ENCODE measurements at regions not wholly inside any gene's neighbourhood (a gene's known extent, or its start where the extent isn't known, plus 50 kb on each side); places are given as distances from the start of the nearest gene placed in this dataset.

DNA sequence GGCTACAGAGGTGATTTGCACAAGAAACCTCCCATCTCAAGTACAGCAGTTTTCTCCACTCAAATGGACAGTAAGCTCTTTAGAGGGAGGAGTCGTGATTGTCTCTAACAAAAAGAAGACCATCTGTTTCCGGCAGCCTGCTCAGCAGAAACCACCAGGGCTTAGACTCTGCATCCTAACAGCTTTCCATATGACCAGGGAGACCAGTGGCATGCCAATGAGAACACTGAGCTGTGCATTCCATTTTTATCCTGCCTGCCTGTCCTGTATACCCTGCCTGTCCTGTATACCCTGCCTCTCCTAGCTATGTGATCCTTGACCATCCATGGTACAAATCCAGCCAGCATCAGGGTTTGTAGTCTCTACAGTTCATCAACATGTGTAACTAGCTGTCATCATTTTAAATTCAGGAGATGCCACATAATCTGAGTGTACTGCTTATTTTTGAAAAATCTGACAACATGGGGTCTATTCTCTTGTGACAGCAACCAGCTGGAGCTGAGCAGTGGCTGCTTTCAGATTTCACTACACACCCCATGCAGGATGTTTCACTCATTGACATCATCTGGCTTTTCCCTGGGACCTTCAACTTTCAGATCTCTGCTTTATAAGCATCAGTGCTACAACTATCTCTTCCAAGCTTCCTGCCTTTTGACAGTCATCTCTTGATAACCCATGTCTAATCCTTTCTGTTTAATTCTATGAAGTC is 50.5 kb upstream of the POU2AF2 start:
- Mint-ChIP-seq H3K9me3 (no peaks in the 10 kb centered on the region), H3K27ac (no peak overlapping the region), H3K36me3 (no peaks in the 10 kb centered on the region)
- no peak for DNase-seq (ENCODE audit: low spot score in 2 of 2)
- ATAC-seq: no peak

DNA sequence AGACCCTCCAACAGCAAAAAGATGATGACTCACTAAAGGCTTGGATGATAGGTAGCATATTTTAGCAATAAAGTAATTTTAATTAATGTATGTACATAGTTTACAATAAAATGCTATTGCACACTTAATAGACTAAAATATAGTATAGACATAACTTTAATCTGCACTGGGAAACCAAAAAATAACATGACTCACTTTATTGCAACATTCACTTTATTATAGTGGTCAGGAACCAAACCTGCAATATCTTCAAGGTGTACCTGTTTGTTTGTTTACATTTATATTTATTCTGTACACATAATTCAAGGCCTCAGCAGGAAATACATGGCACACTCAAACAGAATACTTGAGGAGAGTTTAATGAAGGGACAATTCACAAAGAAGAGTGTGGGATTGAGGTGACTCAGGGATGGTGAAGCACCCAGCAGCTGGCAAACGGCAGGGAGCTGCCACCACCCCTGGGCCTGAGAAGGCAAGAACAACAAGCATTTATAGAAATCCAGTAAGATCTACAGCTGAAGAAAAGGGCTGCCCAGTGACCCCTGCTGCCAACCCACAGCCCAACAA is 51.5 kb upstream of the POU2AF2 start:
- no peak for ATAC-seq
- DNase-seq (ENCODE audit: low spot score in 2 of 2): no peak
- Mint-ChIP-seq H3K27ac (no peak overlapping the region), H3K9me3 (no peaks in the 10 kb centered on the region), H3K36me3 (no peaks in the 10 kb centered on the region)

DNA sequence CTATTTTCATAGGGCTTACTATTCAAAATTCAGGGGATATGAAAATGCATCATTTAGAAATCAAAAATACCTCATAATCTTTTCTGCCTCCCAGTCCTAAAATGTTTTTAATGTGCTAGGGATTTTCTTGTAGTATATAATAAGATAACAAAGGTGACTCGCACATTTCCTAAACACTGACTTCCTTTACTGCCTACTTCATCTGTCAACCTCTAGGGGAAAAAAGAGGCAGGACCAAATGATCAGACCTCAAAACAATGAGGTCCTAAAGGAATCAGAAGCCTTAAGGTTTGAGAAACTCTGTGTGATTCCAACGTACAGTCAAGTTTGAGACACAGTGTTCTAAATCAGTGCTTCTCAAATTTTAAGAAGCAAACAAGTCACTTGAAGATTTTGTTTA is 56.1 kb upstream of the POU2AF2 start:
- DNase-seq (ENCODE audit: low spot score in 2 of 2): no peak
- Mint-ChIP-seq H3K36me3 (no peaks in the 10 kb centered on the region), H3K27ac (no peak overlapping the region), H3K9me3 (no peaks in the 10 kb centered on the region)
- ATAC-seq: no peak

DNA sequence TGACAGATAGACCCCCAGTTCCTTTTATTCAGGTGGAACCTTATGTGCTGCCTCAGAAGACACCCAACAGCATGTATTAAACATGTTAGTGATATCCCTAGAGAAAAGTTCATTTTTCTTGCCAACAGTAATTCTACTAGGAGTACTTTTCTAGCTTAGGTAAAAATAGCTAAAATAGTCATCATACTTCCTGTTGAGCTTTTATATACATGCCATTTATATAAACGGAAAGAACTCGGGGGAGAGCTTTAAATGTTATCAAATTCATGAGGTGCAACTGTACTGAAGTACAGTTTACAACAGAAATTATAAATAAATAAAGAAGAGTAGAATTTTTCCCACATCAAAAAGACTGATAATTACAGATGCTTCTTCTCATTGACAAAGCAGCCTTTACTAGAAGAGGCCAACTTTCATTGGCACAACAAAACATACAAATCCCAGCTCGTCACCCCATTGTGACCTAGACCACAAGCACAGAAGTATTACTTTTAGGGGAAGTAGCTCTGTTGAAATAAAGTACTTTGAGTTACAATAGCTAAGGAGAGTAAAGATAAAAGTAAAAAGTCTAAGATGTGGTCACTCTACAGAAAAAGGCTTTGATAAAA is 59.1 kb upstream of the POU2AF2 start:
- no peak for ATAC-seq
- H3K27ac Mint-ChIP-seq: no peak overlapping the region

DNA sequence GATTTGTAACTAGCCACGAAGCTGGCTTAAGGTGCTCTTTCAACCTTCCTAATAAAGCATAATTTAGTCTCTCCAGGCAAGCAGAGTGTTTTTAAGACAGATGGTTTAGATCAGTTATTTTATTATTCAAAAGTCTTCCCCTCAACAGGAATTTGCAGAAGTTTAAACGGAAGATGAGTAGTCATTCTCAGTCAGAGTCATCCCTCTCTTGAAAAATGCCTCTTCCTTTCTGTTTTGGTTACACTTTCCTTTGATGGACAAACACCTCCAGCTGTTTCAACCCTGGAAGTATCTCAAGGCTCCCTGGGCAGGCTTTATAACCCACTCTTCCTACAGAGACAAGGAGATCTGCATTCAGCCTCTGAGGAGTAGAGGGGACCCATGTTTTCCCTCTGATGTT is 60.3 kb upstream of the POU2AF2 start:
- no peak for ATAC-seq
- Mint-ChIP-seq H3K27ac (no peak overlapping the region), H3K9me3 (no peaks in the 10 kb centered on the region), H3K36me3 (no peaks in the 10 kb centered on the region)
- DNase-seq (ENCODE audit: low spot score in 2 of 2): no peak

More for the DNA sequence above, 59.1 kb upstream of the POU2AF2 start:
- no peaks in the 10 kb centered on the region for H3K36me3 Mint-ChIP-seq
- no peaks in the 10 kb centered on the region for H3K9me3 Mint-ChIP-seq
- no peak for DNase-seq (ENCODE audit: low spot score in 2 of 2)

DNA sequence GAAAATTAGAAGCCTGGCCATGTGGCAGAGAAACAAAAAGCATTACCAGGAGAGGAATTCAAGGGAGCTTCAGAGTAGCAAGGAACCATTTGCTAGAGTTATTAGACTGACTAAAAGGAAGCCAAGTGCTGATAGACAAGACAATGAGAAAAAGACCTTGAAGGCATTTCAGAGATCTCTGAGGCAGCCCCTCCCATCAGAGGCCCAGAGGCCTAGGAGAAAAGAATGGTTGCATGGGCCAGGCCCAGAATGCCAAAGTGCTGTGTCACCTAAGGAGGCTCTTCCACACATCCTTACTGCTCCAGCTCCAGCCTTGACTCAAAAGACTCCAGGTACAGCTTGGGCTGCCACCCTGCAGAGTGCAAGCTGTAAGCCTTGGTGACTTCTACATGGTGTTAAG is 61.8 kb upstream of the POU2AF2 start:
- DNase-seq (ENCODE audit: low spot score in 2 of 2) (no peak), ATAC-seq (no peak)
- H3K27ac Mint-ChIP-seq: no peak overlapping the region
- H3K36me3 Mint-ChIP-seq: no peaks in the 10 kb centered on the region
- no peaks in the 10 kb centered on the region for H3K9me3 Mint-ChIP-seq

DNA sequence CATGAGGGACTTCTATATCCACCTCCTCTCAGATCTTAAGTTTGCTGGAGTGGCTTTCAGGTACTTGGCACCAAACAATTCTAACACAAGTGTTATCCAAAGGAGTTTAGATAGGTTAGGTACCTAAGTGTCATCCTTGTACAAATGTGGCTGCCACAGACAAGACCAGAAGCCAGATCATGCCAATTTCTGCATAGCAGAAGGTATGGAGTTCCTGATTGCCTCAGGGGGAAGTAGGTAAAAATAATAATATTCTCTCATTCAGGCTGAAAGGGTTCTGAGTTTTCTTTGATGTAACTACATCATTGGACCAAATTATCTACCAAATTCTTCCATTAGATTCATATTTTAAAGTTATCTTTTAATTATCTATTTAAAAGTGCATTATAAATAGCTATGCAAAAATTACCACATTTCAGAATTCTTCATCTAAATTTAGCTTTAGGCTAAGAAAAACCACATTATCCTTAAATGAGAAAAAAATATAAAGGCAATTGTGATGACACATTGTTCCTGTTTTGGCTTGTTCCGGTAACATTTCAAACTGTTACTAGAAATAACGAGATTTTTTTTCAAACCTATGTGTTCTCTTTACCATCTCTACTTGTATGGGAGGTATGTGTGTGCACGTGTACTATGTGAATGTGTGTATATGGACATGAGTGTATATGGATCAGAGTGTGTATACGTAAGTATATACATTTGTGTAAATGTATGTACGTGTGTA is 66.2 kb upstream of the POU2AF2 start:
- H3K27ac Mint-ChIP-seq: no peak overlapping the region
- ATAC-seq (peak in 1 of 2 donors; percentile 22), DNase-seq (ENCODE audit: low spot score in 2 of 2) (no peak)
- no peaks in the 10 kb centered on the region for H3K36me3 Mint-ChIP-seq
- no peaks in the 10 kb centered on the region for H3K9me3 Mint-ChIP-seq

DNA sequence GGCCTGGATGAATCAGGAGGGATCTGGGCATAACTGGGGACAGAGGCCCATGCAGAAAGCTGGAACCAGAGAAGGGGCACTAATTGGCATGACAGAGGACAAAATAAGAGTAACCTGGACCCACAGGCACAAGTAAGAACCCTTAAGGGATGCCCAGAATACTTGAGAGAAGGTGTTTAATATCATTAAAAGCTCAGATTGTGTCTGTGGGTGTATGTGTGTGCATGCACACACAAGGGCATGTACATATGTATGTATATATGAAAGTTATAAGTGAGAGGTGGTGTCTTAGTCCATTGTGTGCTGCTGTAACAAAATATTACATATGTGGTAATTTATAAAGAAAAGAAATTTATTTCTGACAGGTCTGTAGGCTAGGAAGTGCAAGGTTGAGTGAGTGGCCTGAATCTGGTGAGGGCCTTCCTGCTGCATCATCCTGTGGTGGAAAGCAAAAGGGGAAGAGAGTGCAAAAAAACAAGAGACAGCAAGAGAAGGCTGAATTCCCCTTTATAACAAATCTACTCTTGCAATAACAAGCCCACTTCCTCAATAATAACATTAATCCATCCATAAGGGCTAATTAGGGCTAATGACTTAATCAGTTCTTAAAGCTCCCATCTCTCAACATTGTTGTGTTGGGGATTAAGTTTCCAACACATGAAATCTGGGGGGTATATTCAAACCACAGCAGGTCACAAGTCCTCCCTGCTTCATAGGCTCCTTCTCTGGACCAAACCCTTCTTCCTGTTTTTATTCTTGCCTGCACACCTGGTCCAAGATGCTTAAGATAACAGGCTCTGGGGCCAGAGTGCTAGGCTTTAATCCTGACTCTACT is 68.3 kb upstream of the POU2AF2 start:
- Mint-ChIP-seq H3K27ac (no peak overlapping the region), H3K9me3 (no peaks in the 10 kb centered on the region), H3K36me3 (no peaks in the 10 kb centered on the region)
- ATAC-seq (no peak), DNase-seq (ENCODE audit: low spot score in 2 of 2) (no peak)

DNA sequence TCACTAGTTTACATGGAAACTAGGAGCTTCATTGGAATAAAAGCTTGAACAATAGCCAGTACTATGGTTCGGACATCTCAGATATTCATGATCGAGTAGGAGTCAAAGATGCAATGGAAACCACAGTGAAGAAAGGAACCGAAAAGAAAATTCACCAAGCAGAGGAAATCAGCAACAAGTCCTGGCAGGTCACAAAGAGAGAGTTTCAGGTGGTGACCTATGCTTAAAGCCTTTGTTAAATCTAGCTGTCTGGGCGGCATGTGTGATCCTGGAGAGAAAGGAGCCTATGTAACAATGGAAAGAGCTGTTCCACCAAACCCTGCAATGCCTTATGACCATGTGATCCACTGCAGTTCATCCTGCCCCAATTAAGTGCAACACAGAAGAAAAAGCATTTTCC is 68.9 kb upstream of the POU2AF2 start:
- no peak for ATAC-seq
- Mint-ChIP-seq H3K9me3 (no peaks in the 10 kb centered on the region), H3K36me3 (no peaks in the 10 kb centered on the region), H3K27ac (no peak overlapping the region)
- no peak for DNase-seq (ENCODE audit: low spot score in 2 of 2)

DNA sequence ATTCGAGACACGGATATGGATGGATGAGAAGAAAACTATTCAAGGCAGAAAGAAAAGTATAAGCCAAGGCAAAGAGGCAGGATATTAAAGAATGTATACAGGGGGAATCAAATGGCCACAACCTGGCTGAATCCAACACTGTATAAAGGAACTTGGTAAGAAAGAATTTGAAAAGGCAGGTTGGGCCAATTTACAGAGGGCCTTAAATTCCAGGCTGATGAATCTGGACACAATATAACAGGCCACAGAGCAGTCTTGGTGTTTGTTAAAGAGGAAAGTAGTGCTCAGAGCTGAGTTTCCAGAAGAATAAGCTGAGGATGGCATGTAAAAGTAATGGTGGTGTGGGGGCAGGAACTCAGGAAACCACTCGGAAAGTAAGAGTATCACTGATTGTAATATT is 72.3 kb upstream of the POU2AF2 start:
- ATAC-seq (no peak), DNase-seq (ENCODE audit: low spot score in 2 of 2) (no peak)
- H3K36me3 Mint-ChIP-seq: no peaks in the 10 kb centered on the region
- no peaks in the 10 kb centered on the region for H3K9me3 Mint-ChIP-seq
- H3K27ac Mint-ChIP-seq: no peak overlapping the region

DNA sequence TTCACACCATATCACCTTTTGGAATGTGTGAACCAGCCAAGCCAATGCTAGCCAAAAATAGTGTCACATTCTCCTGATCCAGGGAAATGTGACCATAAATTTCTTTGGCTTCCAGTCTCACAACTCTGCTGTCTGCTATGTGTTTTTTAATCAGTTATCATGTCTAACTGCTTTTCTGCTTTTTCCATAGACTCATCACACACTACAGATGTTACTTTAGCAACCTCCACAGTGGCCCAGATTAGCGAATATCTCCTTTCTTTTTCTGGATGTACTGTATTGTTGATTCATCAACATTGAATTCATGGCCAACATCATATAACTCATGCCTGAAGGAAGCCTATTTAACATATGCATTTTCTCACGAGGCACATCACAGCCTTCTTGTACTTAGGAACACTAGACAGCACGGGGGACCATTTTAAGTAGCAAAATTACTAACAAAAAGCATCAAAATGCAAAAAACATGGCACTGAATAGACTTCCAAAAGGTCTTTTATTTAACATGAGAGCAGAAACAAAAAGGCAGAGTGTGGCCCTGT is 73.1 kb upstream of the POU2AF2 start:
- Mint-ChIP-seq H3K27ac (no peak overlapping the region), H3K9me3 (no peaks in the 10 kb centered on the region), H3K36me3 (no peaks in the 10 kb centered on the region)
- no peak for ATAC-seq
- DNase-seq (ENCODE audit: low spot score in 2 of 2): no peak

DNA sequence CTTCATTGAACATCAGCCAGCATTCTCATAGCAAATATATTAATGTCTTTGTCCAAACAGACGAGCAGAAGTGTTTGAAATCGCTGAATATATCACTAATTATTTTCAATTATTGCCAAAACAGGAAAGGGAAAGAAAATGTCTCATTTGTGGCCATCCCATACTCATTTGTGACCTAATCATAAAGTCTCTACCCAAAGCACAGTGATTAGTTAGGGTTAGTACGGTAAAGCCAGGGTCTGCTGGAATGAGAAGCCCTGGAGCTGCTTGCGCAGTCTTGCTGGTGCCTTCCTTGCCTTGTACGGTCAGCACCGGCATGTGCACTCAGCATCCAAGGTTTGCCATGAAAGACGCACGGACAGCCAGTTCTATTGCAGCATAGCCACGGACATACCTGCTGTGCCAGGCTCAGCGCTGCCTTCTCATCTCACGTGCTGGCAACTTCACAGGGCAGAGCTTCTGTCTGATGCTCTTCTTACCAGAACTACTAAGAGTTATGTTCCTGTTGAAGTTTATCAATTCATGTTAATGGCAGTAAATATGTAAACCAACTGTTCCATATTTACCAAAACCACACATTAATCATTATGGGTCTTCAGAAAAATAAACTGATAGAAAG is 74.7 kb upstream of the POU2AF2 start:
- Mint-ChIP-seq H3K36me3 (no peaks in the 10 kb centered on the region), H3K27ac (no peak overlapping the region), H3K9me3 (no peaks in the 10 kb centered on the region)
- no peak for DNase-seq (ENCODE audit: low spot score in 2 of 2)
- no peak for ATAC-seq

DNA sequence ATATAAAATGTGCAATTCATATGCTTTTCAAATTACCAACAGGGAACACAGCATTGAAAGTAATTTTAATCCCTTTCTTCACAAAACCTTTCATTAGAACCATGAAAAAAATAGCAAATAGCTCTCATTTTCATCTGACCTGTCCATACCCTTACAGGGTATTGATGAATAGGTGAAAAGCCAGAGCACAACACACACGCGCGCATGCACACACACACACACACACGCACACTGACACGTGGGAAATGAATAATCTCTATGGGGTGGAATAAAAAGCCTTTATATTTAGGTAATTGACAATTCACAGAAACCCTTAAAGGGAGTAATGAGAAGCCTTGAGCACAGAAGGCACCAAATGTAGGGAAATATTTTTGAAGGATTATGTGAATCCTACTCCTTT is 76.2 kb upstream of the POU2AF2 start:
- Mint-ChIP-seq H3K27ac (no peak overlapping the region), H3K9me3 (no peaks in the 10 kb centered on the region), H3K36me3 (no peaks in the 10 kb centered on the region)
- no peak for ATAC-seq
- no peak for DNase-seq (ENCODE audit: low spot score in 2 of 2)

DNA sequence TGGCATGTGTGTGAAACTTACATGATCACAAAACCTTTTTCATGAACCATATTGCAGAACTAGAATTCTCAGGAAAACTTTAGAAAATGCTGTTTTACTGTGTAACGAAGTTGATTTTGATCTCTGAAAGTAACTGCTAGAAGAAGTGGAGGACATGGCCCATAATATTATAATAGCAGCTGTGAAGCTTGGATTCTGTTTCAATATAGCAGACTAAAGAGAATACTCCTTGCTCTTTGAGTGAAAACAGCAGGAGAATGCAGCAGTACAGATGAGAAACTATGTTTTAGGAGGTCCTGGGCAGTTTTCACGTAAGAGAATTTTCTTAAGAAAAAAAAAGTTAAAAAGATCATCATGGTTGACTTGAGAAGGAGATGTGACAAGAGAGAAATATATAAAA is 76.7 kb upstream of the POU2AF2 start:
- Mint-ChIP-seq H3K27ac (no peak overlapping the region), H3K9me3 (no peaks in the 10 kb centered on the region), H3K36me3 (no peaks in the 10 kb centered on the region)
- no peak for ATAC-seq
- no peak for DNase-seq (ENCODE audit: low spot score in 2 of 2)

DNA sequence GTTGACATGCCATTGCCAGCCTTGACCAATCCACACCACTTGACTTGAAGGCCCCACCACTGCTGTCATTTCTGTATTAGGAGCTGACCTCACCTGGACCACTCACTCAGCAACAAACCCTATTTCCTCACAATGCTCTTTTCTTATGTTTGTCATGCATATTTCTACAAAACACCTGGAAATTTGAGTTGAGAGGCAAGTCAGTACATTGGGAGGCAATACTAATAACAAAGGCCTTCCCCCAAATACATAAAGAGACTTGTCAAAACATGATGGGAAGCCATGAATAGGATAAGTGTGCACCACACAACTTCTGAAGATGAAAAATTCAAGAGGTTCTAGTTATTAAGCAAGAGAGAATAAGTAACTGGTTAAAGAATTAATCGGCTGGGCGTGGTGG is 77.9 kb upstream of the POU2AF2 start:
- Mint-ChIP-seq H3K9me3 (no peaks in the 10 kb centered on the region), H3K27ac (no peak overlapping the region), H3K36me3 (no peaks in the 10 kb centered on the region)
- ATAC-seq (no peak), DNase-seq (ENCODE audit: low spot score in 2 of 2) (no peak)

DNA sequence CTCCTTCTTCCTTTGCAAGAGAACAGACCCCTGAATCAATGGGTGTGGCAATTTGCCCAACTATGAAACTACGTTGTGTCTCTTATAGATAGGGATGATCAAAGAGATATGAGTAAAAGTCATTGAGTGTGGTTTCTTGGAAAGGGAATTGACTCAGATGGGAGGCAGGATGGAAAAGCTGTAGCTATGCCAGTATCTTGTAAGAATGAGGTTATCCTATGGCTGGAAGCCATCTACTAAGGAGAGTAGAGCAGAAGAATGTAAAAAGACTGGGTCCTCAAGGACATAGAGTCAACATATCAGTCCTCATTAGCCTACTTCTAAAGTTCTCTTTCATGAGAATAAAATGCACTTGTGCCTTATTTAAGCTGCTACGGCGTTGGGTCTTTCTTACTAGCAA is 78.9 kb upstream of the POU2AF2 start:
- no peak overlapping the region for H3K27ac Mint-ChIP-seq
- H3K9me3 Mint-ChIP-seq: no peaks in the 10 kb centered on the region
- ATAC-seq: no peak
- no peaks in the 10 kb centered on the region for H3K36me3 Mint-ChIP-seq
- DNase-seq (ENCODE audit: low spot score in 2 of 2): no peak
